ENCODE measurements at regions not wholly inside any gene's neighbourhood (a gene's known extent, or its start where the extent isn't known, plus 50 kb on each side); places are given as distances from the start of the nearest gene placed in this dataset.

GRCh38 chr11:71064183-71064582, 188.2 kb downstream of the SHANK2 start:
- ChIA-PET CTCF (ENCODE audit: low intra/inter-chr PET ratio) (no interaction called here), POLR2A (no interaction called here)
- no peaks in the 10 kb centered on the region for H3K79me2 ChIP-seq (ENCODE audit: control insufficient read depth, insufficient read depth, low read length)
- H3K9me3 ChIP-seq (replicated peaks; ENCODE audit: control insufficient read depth, insufficient read depth, low read depth, low read length) = no peaks in the 10 kb centered on the region
- 1% methylated on average over 7 of the region's 7 CpGs for WGBS (ENCODE audit: insufficient coverage, low coverage, missing lambda C conversion rate)
- no TSS peak for BruUV-seq (replicated peaks)
- no peaks in the 10 kb centered on the region for H4K20me1 ChIP-seq (replicated peaks; ENCODE audit: control insufficient read depth, insufficient read depth, low read length)
- no peaks in the 10 kb centered on the region for H3K36me3 ChIP-seq (ENCODE audit: control insufficient read depth, insufficient read depth, low read length)
- no peak overlapping the region for H3K4me3 ChIP-seq
- intact Hi-C loops (cut with micrococcal nuclease) (no loop called here), in situ Hi-C loops (cut with MboI) (loop anchor here (25.0 kb wide), 2 partner anchors 252 to 552 kb away; no protein-coding TSS in a partner anchor)
- no peaks in the 10 kb centered on the region for H3K9me1 ChIP-seq (ENCODE audit: control insufficient read depth, insufficient read depth, low read length)
- no peak overlapping the region for H3K27ac ChIP-seq (ENCODE audit: extremely low read depth, low read depth, low read length)
- H3K4me1 ChIP-seq (replicated peaks in 1 of 2; ENCODE audit: control insufficient read depth in 2 of 2, insufficient read depth in 2 of 2, low read length in 2 of 2) = no peaks in the 10 kb centered on the region
- no peak for FAIRE-seq
- H3K27me3 ChIP-seq (ENCODE audit: control insufficient read depth in 2 of 2, insufficient read depth in 2 of 2, low read length in 2 of 2) = peaks cover 0 to 39% of the 10 kb centered on the region in 2 experiments; a peak in 2 of 5 replicates
- DNase-seq (ENCODE audit: extremely low read depth in 1 of 4, low spot score in 3 of 4) = no peak
- no peak overlapping the region for H3K9ac ChIP-seq (ENCODE audit: insufficient read depth in 1 of 2, low read depth in 2 of 2, low read length in 2 of 2)
- ATAC-seq = no peak
- no peak overlapping the region for H2AFZ ChIP-seq (ENCODE audit: low read depth, low read length)
- H3K4me2 ChIP-seq (ENCODE audit: insufficient read depth, low read length) = no peak overlapping the region
- TF ChIP-seq ZNF212 (CRISPR knock-in tag; IDR thresholded peaks at IDR 0.05) (no peak), ZNF253 (CRISPR knock-in tag; conservative IDR thresholded peaks at IDR 0.05) (no peak), ZBTB12 (CRISPR knock-in tag; IDR thresholded peaks at IDR 0.05) (no peak), KLF10 (CRISPR knock-in tag; IDR thresholded peaks at IDR 0.05) (no peak), ZNF146 (CRISPR knock-in tag; IDR thresholded peaks at IDR 0.05; ENCODE audit: unreplicated experiment) (no peak), ZNF561 (CRISPR knock-in tag; conservative IDR thresholded peaks at IDR 0.05) (no peak), REST (IDR thresholded peaks at IDR 0.05; ENCODE audit: borderline replicate concordance) (no peak), REST (CRISPR knock-in tag; IDR thresholded peaks at IDR 0.05; ENCODE audit: low read depth) (no peak), ZFPM2 (CRISPR knock-in tag; IDR thresholded peaks at IDR 0.05) (no peak), SREBF2 (CRISPR knock-in tag; IDR thresholded peaks at IDR 0.05) (no peak), SNAPC5 (CRISPR knock-in tag; IDR thresholded peaks at IDR 0.05) (no peak)
